Colonic mucosa (tissue), 4 donors: ENCODE measurements at regions not wholly inside any gene's neighbourhood (a gene's known extent, or its start where the extent isn't known, plus 50 kb on each side); places are given as distances from the start of the nearest gene placed in this dataset.

Experiments used
- DNase-seq: peaks from one replicate; pipeline ENCODE4 v3.0.0-alpha.2; 2020
- H3K27ac ChIP-seq: fragments of 200-600 bp; one replicate; pipeline ENCODE4 v1.8.0; 2021
- H3K27me3 ChIP-seq: fragments of 200-600 bp; one replicate; pipeline ENCODE4 v1.8.0; 2021
- H3K36me3 ChIP-seq: fragments of 200-600 bp; one replicate; pipeline ENCODE4 v1.8.0; 2021
- H3K4me1 ChIP-seq: fragments of 200-600 bp; one replicate; pipeline ENCODE4 v1.8.0; 2021; ENCODE audit warnings: mild to moderate bottlenecking
- H3K4me3 ChIP-seq: fragments of 200-600 bp; one replicate; pipeline ENCODE4 v1.8.0; 2021
- H3K9ac ChIP-seq, 2 donors: one replicate each; pipeline ENCODE4 v1.7.0; 2013; ENCODE audit warnings: control low read depth in 2 of 2, low read depth in 2 of 2, low read length in 2 of 2
- H3K9me3 ChIP-seq: fragments of 200-600 bp; one replicate; pipeline ENCODE4 v1.8.0; 2021
- intact Hi-C: fragments of 100-400 bp; cut with DNase I; formaldehyde crosslinking; loops from one replicate; pipeline ENCODE4 v1.14.1; 2022
- TF ChIP-seq, protein P1 (sequence below): fragments of 200-600 bp; IDR thresholded peaks from one replicate; pipeline ENCODE4 v1.8.0; 2022; ENCODE audit warnings: antibody characterized with exemption, mild to moderate bottlenecking
- donor health status: healthy.
- donor health status: DM: no; HTN: no; CAD: no.
- donor health status: DM: no; HTN: no; CAD: no.

GRCh38 chr5:58069016-58069705 lies 390.7 kb downstream of the PLK2 start:
- no peaks in the 10 kb centered on the region for H3K4me1 ChIP-seq
- intact Hi-C loops = no loop called here
- no peaks in the 10 kb centered on the region for H3K9me3 ChIP-seq
- DNase-seq = no peak
- H3K9ac ChIP-seq = no peak overlapping the region
- TF ChIP-seq, protein P1, sequence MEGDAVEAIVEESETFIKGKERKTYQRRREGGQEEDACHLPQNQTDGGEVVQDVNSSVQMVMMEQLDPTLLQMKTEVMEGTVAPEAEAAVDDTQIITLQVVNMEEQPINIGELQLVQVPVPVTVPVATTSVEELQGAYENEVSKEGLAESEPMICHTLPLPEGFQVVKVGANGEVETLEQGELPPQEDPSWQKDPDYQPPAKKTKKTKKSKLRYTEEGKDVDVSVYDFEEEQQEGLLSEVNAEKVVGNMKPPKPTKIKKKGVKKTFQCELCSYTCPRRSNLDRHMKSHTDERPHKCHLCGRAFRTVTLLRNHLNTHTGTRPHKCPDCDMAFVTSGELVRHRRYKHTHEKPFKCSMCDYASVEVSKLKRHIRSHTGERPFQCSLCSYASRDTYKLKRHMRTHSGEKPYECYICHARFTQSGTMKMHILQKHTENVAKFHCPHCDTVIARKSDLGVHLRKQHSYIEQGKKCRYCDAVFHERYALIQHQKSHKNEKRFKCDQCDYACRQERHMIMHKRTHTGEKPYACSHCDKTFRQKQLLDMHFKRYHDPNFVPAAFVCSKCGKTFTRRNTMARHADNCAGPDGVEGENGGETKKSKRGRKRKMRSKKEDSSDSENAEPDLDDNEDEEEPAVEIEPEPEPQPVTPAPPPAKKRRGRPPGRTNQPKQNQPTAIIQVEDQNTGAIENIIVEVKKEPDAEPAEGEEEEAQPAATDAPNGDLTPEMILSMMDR = no peak
- H3K27ac ChIP-seq = no peak overlapping the region
- no peaks in the 10 kb centered on the region for H3K27me3 ChIP-seq
- H3K36me3 ChIP-seq = no peaks in the 10 kb centered on the region
- no peak overlapping the region for H3K4me3 ChIP-seq

- intact Hi-C loops = no loop called here
- Histone ChIP-seq H3K4me1 (no peaks in the 10 kb centered on the region), H3K9me3 (no peaks in the 10 kb centered on the region), H3K27me3 (no peaks in the 10 kb centered on the region), H3K4me3 (no peak overlapping the region), H3K36me3 (no peaks in the 10 kb centered on the region), H3K27ac (no peak overlapping the region), H3K9ac (no peak overlapping the region)
- no peak for DNase-seq
- TF ChIP-seq, protein P1 = no peak
Measured at GRCh38 chr5:58066557-58066956, 393.3 kb downstream of the PLK2 start.

GRCh38 chr5:58066076-58066475 lies 393.8 kb downstream of the PLK2 start:
- Histone ChIP-seq H3K36me3 (no peaks in the 10 kb centered on the region), H3K9ac (no peak overlapping the region), H3K27ac (no peak overlapping the region), H3K4me1 (no peaks in the 10 kb centered on the region), H3K27me3 (no peaks in the 10 kb centered on the region), H3K4me3 (no peak overlapping the region), H3K9me3 (no peaks in the 10 kb centered on the region)
- TF ChIP-seq, protein P1 = no peak
- DNase-seq = no peak
- intact Hi-C loops = no loop called here

DNA sequence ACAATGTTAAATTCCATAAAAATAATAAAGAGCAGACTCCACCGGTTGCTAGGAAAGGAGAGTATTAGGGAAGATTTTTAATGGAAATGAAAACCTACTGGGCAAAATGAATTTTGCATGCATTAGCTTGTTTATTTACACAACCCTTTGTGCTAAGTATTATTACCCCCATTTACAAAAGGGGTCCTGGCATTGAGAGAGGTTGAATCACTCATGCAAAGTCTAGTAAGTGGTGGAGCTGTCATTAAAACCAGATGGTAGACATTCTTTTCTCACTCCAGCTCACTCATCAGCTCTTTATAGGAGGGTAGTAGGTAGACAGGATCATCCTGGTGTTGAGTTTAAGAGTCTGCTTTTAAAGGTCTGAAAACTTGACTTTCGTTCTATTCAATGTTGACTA lies 395.1 kb downstream of the PLK2 start:
- no peaks in the 10 kb centered on the region for H3K27me3 ChIP-seq
- H3K4me1 ChIP-seq = no peaks in the 10 kb centered on the region
- TF ChIP-seq, protein P1 = no peak
- no peak for DNase-seq
- H3K9me3 ChIP-seq = no peaks in the 10 kb centered on the region
- H3K4me3 ChIP-seq = no peak overlapping the region
- no peak overlapping the region for H3K9ac ChIP-seq
- intact Hi-C loops = no loop called here
- H3K36me3 ChIP-seq = no peaks in the 10 kb centered on the region
- H3K27ac ChIP-seq = no peak overlapping the region

DNA sequence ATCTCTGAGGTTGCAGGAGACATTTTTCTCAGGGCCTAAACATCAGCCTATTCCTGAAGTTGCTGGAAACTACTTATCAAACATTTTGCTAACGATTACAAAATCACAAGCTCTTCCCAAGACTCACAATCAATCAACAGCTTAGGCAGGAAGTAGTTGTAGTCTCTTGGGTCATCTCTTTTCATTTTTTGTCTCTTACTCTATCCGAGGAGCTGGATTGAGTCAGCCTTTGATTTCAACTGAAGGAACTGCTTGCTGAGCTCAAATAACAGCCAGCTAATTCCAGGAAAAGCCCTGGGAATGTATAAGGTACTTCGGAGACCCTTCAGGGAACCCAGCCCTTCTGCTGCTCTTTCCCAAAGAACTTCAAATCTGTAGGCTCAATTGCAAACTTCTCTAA lies 398.9 kb downstream of the PLK2 start:
- no peaks in the 10 kb centered on the region for H3K9me3 ChIP-seq
- no peaks in the 10 kb centered on the region for H3K4me1 ChIP-seq
- H3K4me3 ChIP-seq = no peak overlapping the region
- TF ChIP-seq, protein P1 = no peak
- H3K27ac ChIP-seq = no peak overlapping the region
- no peaks in the 10 kb centered on the region for H3K36me3 ChIP-seq
- DNase-seq = no peak
- intact Hi-C loops = no loop called here
- no peak overlapping the region for H3K9ac ChIP-seq
- H3K27me3 ChIP-seq = no peaks in the 10 kb centered on the region
